ENCODE measurements at regions not wholly inside any gene's neighbourhood (a gene's known extent, or its start where the extent isn't known, plus 50 kb on each side); places are given as distances from the start of the nearest gene placed in this dataset.
A peak's percentile ranks its signal among the peaks of the same experiment; 100 is the strongest.

- TF ChIP-seq SALL2 (tag by site-specific recombination; IDR thresholded peaks at IDR 0.05; ENCODE audit: borderline replicate concordance) (no peak), ZNF704 (tag by site-specific recombination; IDR thresholded peaks at IDR 0.05) (no peak), ZNF629 (tag by site-specific recombination; IDR thresholded peaks at IDR 0.05) (peak; percentile 90), KLF8 (tag by site-specific recombination; IDR thresholded peaks at IDR 0.05) (no peak), ZNF211 (tag by site-specific recombination; IDR thresholded peaks at IDR 0.05; ENCODE audit: low read depth) (no peak), ZNF777 (tag by site-specific recombination; IDR thresholded peaks at IDR 0.05; ENCODE audit: borderline replicate concordance) (no peak), MYNN (tag by site-specific recombination; IDR thresholded peaks at IDR 0.05; ENCODE audit: borderline replicate concordance) (no peak), ZNF404 (tag by site-specific recombination; IDR thresholded peaks at IDR 0.05) (no peak), ZNF19 (tag by site-specific recombination; IDR thresholded peaks at IDR 0.05; ENCODE audit: low read depth) (no peak), ZNF433 (tag by site-specific recombination; IDR thresholded peaks at IDR 0.05; ENCODE audit: low read depth) (no peak), BCL11A (tag by site-specific recombination; IDR thresholded peaks at IDR 0.05; ENCODE audit: low read depth) (no peak), ZNF660 (tag by site-specific recombination; IDR thresholded peaks at IDR 0.05) (peak; percentile 70), ZNF155 (tag by site-specific recombination; IDR thresholded peaks at IDR 0.05) (no peak), HIC1 (tag by site-specific recombination; IDR thresholded peaks at IDR 0.05) (peak; percentile 43; the same call in 1 of the 2 replicates), ZNF768 (tag by site-specific recombination; IDR thresholded peaks at IDR 0.05) (no peak), WT1 (tag by site-specific recombination; IDR thresholded peaks at IDR 0.05) (peak; percentile 84), ZNF549 (tag by site-specific recombination; IDR thresholded peaks at IDR 0.05) (no peak), ZFP37 (tag by site-specific recombination; IDR thresholded peaks at IDR 0.05) (peak; percentile 61; the same call in 1 of the 2 replicates), PRDM1 (tag by site-specific recombination; IDR thresholded peaks at IDR 0.05) (peak; percentile 68), ZSCAN30 (tag by site-specific recombination; IDR thresholded peaks at IDR 0.05) (peak; percentile 51; the same call in 1 of the 2 replicates)
- TF ChIP-seq, protein P1, sequence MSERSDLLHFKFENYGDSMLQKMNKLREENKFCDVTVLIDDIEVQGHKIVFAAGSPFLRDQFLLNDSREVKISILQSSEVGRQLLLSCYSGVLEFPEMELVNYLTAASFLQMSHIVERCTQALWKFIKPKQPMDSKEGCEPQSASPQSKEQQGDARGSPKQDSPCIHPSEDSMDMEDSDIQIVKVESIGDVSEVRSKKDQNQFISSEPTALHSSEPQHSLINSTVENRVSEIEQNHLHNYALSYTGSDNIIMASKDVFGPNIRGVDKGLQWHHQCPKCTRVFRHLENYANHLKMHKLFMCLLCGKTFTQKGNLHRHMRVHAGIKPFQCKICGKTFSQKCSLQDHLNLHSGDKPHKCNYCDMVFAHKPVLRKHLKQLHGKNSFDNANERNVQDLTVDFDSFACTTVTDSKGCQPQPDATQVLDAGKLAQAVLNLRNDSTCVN (tag by site-specific recombination; optimal IDR thresholded peaks at IDR 0.05): no peak
- TF ChIP-seq, protein P2, sequence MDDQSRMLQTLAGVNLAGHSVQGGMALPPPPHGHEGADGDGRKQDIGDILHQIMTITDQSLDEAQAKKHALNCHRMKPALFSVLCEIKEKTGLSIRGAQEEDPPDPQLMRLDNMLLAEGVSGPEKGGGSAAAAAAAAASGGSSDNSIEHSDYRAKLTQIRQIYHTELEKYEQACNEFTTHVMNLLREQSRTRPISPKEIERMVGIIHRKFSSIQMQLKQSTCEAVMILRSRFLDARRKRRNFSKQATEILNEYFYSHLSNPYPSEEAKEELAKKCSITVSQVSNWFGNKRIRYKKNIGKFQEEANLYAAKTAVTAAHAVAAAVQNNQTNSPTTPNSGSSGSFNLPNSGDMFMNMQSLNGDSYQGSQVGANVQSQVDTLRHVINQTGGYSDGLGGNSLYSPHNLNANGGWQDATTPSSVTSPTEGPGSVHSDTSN (CRISPR knock-in tag; IDR thresholded peaks at IDR 0.05): no peak
- TF ChIP-seq, protein P3, sequence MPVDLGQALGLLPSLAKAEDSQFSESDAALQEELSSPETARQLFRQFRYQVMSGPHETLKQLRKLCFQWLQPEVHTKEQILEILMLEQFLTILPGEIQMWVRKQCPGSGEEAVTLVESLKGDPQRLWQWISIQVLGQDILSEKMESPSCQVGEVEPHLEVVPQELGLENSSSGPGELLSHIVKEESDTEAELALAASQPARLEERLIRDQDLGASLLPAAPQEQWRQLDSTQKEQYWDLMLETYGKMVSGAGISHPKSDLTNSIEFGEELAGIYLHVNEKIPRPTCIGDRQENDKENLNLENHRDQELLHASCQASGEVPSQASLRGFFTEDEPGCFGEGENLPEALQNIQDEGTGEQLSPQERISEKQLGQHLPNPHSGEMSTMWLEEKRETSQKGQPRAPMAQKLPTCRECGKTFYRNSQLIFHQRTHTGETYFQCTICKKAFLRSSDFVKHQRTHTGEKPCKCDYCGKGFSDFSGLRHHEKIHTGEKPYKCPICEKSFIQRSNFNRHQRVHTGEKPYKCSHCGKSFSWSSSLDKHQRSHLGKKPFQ (tag by site-specific recombination; IDR thresholded peaks at IDR 0.05): peak; percentile 46; the same call in 1 of the 2 replicates
- TF ChIP-seq, protein P4, sequence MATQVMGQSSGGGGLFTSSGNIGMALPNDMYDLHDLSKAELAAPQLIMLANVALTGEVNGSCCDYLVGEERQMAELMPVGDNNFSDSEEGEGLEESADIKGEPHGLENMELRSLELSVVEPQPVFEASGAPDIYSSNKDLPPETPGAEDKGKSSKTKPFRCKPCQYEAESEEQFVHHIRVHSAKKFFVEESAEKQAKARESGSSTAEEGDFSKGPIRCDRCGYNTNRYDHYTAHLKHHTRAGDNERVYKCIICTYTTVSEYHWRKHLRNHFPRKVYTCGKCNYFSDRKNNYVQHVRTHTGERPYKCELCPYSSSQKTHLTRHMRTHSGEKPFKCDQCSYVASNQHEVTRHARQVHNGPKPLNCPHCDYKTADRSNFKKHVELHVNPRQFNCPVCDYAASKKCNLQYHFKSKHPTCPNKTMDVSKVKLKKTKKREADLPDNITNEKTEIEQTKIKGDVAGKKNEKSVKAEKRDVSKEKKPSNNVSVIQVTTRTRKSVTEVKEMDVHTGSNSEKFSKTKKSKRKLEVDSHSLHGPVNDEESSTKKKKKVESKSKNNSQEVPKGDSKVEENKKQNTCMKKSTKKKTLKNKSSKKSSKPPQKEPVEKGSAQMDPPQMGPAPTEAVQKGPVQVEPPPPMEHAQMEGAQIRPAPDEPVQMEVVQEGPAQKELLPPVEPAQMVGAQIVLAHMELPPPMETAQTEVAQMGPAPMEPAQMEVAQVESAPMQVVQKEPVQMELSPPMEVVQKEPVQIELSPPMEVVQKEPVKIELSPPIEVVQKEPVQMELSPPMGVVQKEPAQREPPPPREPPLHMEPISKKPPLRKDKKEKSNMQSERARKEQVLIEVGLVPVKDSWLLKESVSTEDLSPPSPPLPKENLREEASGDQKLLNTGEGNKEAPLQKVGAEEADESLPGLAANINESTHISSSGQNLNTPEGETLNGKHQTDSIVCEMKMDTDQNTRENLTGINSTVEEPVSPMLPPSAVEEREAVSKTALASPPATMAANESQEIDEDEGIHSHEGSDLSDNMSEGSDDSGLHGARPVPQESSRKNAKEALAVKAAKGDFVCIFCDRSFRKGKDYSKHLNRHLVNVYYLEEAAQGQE (tag by site-specific recombination; IDR thresholded peaks at IDR 0.05): no peak
- TF ChIP-seq, protein P5, sequence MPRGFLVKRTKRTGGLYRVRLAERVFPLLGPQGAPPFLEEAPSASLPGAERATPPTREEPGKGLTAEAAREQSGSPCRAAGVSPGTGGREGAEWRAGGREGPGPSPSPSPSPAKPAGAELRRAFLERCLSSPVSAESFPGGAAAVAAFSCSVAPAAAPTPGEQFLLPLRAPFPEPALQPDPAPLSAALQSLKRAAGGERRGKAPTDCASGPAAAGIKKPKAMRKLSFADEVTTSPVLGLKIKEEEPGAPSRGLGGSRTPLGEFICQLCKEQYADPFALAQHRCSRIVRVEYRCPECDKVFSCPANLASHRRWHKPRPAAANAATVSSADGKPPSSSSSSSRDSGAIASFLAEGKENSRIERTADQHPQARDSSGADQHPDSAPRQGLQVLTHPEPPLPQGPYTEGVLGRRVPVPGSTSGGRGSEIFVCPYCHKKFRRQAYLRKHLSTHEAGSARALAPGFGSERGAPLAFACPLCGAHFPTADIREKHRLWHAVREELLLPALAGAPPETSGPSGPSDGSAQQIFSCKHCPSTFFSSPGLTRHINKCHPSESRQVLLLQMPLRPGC (tag by site-specific recombination; IDR thresholded peaks at IDR 0.05): no peak; the same call in 1 of the 2 replicates
- TF ChIP-seq, protein P6, sequence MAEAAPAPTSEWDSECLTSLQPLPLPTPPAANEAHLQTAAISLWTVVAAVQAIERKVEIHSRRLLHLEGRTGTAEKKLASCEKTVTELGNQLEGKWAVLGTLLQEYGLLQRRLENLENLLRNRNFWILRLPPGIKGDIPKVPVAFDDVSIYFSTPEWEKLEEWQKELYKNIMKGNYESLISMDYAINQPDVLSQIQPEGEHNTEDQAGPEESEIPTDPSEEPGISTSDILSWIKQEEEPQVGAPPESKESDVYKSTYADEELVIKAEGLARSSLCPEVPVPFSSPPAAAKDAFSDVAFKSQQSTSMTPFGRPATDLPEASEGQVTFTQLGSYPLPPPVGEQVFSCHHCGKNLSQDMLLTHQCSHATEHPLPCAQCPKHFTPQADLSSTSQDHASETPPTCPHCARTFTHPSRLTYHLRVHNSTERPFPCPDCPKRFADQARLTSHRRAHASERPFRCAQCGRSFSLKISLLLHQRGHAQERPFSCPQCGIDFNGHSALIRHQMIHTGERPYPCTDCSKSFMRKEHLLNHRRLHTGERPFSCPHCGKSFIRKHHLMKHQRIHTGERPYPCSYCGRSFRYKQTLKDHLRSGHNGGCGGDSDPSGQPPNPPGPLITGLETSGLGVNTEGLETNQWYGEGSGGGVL (tag by site-specific recombination; IDR thresholded peaks at IDR 0.05): no peak
These were observed 75.7 kb downstream of the FAM43A start (continued) for GRCh38 chr3:194761384-194761783.
